Smooth muscle cell (in vitro differentiated cells): ENCODE measurements at regions not wholly inside any gene's neighbourhood (a gene's known extent, or its start where the extent isn't known, plus 50 kb on each side); places are given as distances from the start of the nearest gene placed in this dataset.

ENCODE experiments used
- DNase-seq: peaks from one replicate; lab custom pipeline; 2025; ENCODE audit not compliant: unreplicated experiment; lab: John Stamatoyannopoulos, UW
- H2AFZ ChIP-seq: fragments of 200-600 bp; sonication (generic); 2 replicates; pipeline ENCODE4 v1.6.0; 2016; ENCODE audit warnings: antibody characterized with exemption, low read depth, mild to moderate bottlenecking
- H3F3A ChIP-seq: fragments of 200-600 bp; sonication (generic); 2 replicates; pipeline ENCODE4 v1.6.0; 2017; ENCODE audit warnings: antibody characterized with exemption, low read depth
- H3K27ac ChIP-seq: fragments of 200-600 bp; sonication (generic); 2 replicates; pipeline ENCODE4 v1.5.1; 2016; ENCODE audit warnings: low read depth, mild to moderate bottlenecking
- H3K27me3 ChIP-seq: fragments of 200-600 bp; sonication (generic); 2 replicates; pipeline ENCODE4 v1.6.1; 2016; ENCODE audit warnings: low read depth, mild to moderate bottlenecking
- H3K36me3 ChIP-seq: fragments of 200-600 bp; sonication (generic); 2 replicates; pipeline ENCODE4 v1.5.1; 2016; ENCODE audit warnings: low read depth
- H3K4me1 ChIP-seq: fragments of 200-600 bp; sonication (generic); 2 replicates; pipeline ENCODE4 v1.5.1; 2016; ENCODE audit warnings: low read depth
- H3K4me2 ChIP-seq: fragments of 200-600 bp; sonication (generic); 2 replicates; pipeline ENCODE4 v1.6.0; 2016; ENCODE audit warnings: mild to moderate bottlenecking
- H3K4me3 ChIP-seq: fragments of 200-600 bp; sonication (generic); 2 replicates; pipeline ENCODE4 v1.5.1; 2016; ENCODE audit warnings: mild to moderate bottlenecking
- H3K79me2 ChIP-seq: fragments of 200-600 bp; sonication (generic); 2 replicates; pipeline ENCODE4 v1.6.0; 2016; ENCODE audit warnings: low read depth, mild to moderate bottlenecking
- H3K9ac ChIP-seq: fragments of 200-600 bp; sonication (generic); 2 replicates; pipeline ENCODE4 v1.6.0; 2016; ENCODE audit warnings: low read depth
- H3K9me3 ChIP-seq: fragments of 200-600 bp; sonication (generic); replicated peaks from 2 replicates; pipeline ENCODE4 v1.5.1; 2016; ENCODE audit warnings: low read depth
- H4K20me1 ChIP-seq: fragments of 200-600 bp; sonication (generic); 2 replicates; pipeline ENCODE4 v1.6.0; 2016; ENCODE audit warnings: low read depth
- CTCF ChIP-seq: fragments of 200-600 bp; sonication (generic); IDR thresholded peaks from 2 replicates; pipeline ENCODE4 v1.5.1; 2017; ENCODE audit warnings: borderline replicate concordance, mild to moderate bottlenecking, antibody characterized with exemption; ENCODE audit not compliant: insufficient read depth, poor library complexity, severe bottlenecking
- WGBS: methylation state at CpG from one replicate; pipeline ENCODE4 v1.1.7; 2016; ENCODE audit warnings: low lambda C conversion rate; 5-methylcytosine and 5-hydroxymethylcytosine counted together

GRCh38 chr14:71720978-71721624 is 211.1 kb upstream of the RGS6 start:
- Histone ChIP-seq H3K9ac (no peak overlapping the region), H3K27ac (peak overlapping the region; percentile 79), H3K79me2 (peaks cover 3% of the 10 kb centered on the region), H3K4me1 (no peaks in the 10 kb centered on the region), H4K20me1 (no peaks in the 10 kb centered on the region), H3K9me3 (no peaks in the 10 kb centered on the region), H2AFZ (no peak overlapping the region), H3K4me3 (no peak overlapping the region), H3K27me3 (no peaks in the 10 kb centered on the region), H3K36me3 (no peaks in the 10 kb centered on the region), H3F3A (no peaks in the 10 kb centered on the region), H3K4me2 (no peak overlapping the region)
- no peak for DNase-seq
- peak; percentile 53 for TF ChIP-seq CTCF
- WGBS: 70% methylated on average over 9 of the region's 9 CpGs

GRCh38 chr14:71721791-71722190 is 210.4 kb upstream of the RGS6 start:
- Histone ChIP-seq H3K27ac (peak overlapping the region; percentile 79), H3K9me3 (no peaks in the 10 kb centered on the region), H3K4me1 (peaks cover 3% of the 10 kb centered on the region), H3K9ac (no peak overlapping the region), H3K79me2 (peaks cover 3% of the 10 kb centered on the region), H4K20me1 (no peaks in the 10 kb centered on the region), H3K4me2 (no peak overlapping the region), H3K27me3 (no peaks in the 10 kb centered on the region), H3F3A (no peaks in the 10 kb centered on the region), H3K36me3 (no peaks in the 10 kb centered on the region), H2AFZ (no peak overlapping the region), H3K4me3 (no peak overlapping the region)
- WGBS: 47% methylated on average over 3 of the region's 3 CpGs
- no peak for TF ChIP-seq CTCF
- DNase-seq: no peak

- no peak overlapping the region for H3K4me3 ChIP-seq
- H3F3A ChIP-seq: no peaks in the 10 kb centered on the region
- H2AFZ ChIP-seq: no peak overlapping the region
- no peak for DNase-seq
- no peaks in the 10 kb centered on the region for H4K20me1 ChIP-seq
- no peaks in the 10 kb centered on the region for H3K9me3 ChIP-seq
- H3K79me2 ChIP-seq: peaks cover 3% of the 10 kb centered on the region
- no peak for TF ChIP-seq CTCF
- no peak overlapping the region for H3K27ac ChIP-seq
- H3K9ac ChIP-seq: no peak overlapping the region
- H3K4me2 ChIP-seq: no peak overlapping the region
- peaks cover 3% of the 10 kb centered on the region for H3K4me1 ChIP-seq
- no peaks in the 10 kb centered on the region for H3K27me3 ChIP-seq
- WGBS: over 99% methylated on average over 6 of the region's 6 CpGs
- no peaks in the 10 kb centered on the region for H3K36me3 ChIP-seq
Measured at GRCh38 chr14:71722885-71723284, 209.3 kb upstream of the RGS6 start.
